GM19463 (cell line): ENCODE measurements at regions not wholly inside any gene's neighbourhood (a gene's known extent, or its start where the extent isn't known, plus 50 kb on each side); places are given as distances from the start of the nearest gene placed in this dataset.

Experiments used
- ATAC-seq: cut with Tn5 transposase; IDR thresholded peaks from one replicate; pipeline ENCODE4 v1.9.1; 2021; ENCODE audit warnings: mild to moderate bottlenecking, moderate library complexity; ENCODE audit not compliant: unreplicated experiment

GRCh38 chr11:80586464-80586863, 1145.6 kb upstream of the TENM4 start:
- no peak for ATAC-seq

- ATAC-seq, result no peak
Observed at GRCh38 chr11:80584661-80585060, 1143.8 kb upstream of the TENM4 start.

GRCh38 chr11:80569832-80570231, 1129.0 kb upstream of the TENM4 start:
- no peak for ATAC-seq

GRCh38 chr11:80565231-80565630, 1124.4 kb upstream of the TENM4 start:
- ATAC-seq, result no peak

GRCh38 chr11:80562523-80563125, 1121.8 kb upstream of the TENM4 start:
- ATAC-seq, result no peak

GRCh38 chr11:80559942-80560341, 1119.1 kb upstream of the TENM4 start:
- no peak for ATAC-seq

GRCh38 chr11:80553565-80553964, 1112.7 kb upstream of the TENM4 start:
- ATAC-seq, result no peak

GRCh38 chr11:80542704-80543103, 1101.9 kb upstream of the TENM4 start:
- ATAC-seq, result no peak

- ATAC-seq, result no peak
Observed at GRCh38 chr11:80538040-80538439, 1097.2 kb upstream of the TENM4 start.

- ATAC-seq, result no peak
Observed at GRCh38 chr11:80533463-80533862, 1092.6 kb upstream of the TENM4 start.

- no peak for ATAC-seq
Observed at GRCh38 chr11:80532633-80533232, 1091.9 kb upstream of the TENM4 start.

- no peak for ATAC-seq
Observed at GRCh38 chr11:80529726-80530125, 1088.9 kb upstream of the TENM4 start.

- ATAC-seq, result no peak
Observed at GRCh38 chr11:80525663-80526405, 1085.0 kb upstream of the TENM4 start.

GRCh38 chr11:80524349-80524748, 1083.5 kb upstream of the TENM4 start:
- ATAC-seq, result no peak

GRCh38 chr11:80523057-80523456, 1082.2 kb upstream of the TENM4 start:
- ATAC-seq, result no peak

GRCh38 chr11:80521592-80521991, 1080.8 kb upstream of the TENM4 start:
- ATAC-seq, result no peak

GRCh38 chr11:80520507-80520887, 1079.7 kb upstream of the TENM4 start:
- ATAC-seq, result no peak

GRCh38 chr11:80519596-80520506, 1079.0 kb upstream of the TENM4 start:
- no peak for ATAC-seq

GRCh38 chr11:80517701-80518100, 1076.9 kb upstream of the TENM4 start:
- ATAC-seq, result no peak

- ATAC-seq, result peak; percentile 57
Observed at GRCh38 chr11:80515097-80515496, 1074.3 kb upstream of the TENM4 start.

GRCh38 chr11:80512491-80512890, 1071.7 kb upstream of the TENM4 start:
- no peak for ATAC-seq
